SK-N-SH (cell line): ENCODE measurements at regions not wholly inside any gene's neighbourhood (a gene's known extent, or its start where the extent isn't known, plus 50 kb on each side); places are given as distances from the start of the nearest gene placed in this dataset.

Experiments used
- CTCF ChIA-PET: fragments of 300-600, 350-600 bp; formaldehyde crosslinking; extraction: SDS; loops from one replicate; lab custom pipeline; 2021; lab: Yijun Ruan, JAX
- POLR2A ChIA-PET: fragments of 350-600 bp; sonication (Branson Sonifier 250); formaldehyde crosslinking; extraction: SDS; loops from one replicate; lab custom pipeline; 2020; ENCODE audit warnings: antibody characterized with exemption, inconsistent platforms; lab: Yijun Ruan, JAX
- DNase-seq: peaks from one replicate; pipeline ENCODE4 v3.0.0; 2012
- H2AFZ ChIP-seq: fragments of 200-600 bp; sonication (generic); 2 replicates; pipeline ENCODE4 v1.8.1; 2016; ENCODE audit warnings: antibody characterized with exemption, mild to moderate bottlenecking, low read depth
- H3F3A ChIP-seq: fragments of 200-600 bp; sonication (generic); replicated peaks from 2 replicates; pipeline ENCODE3; 2016; ENCODE audit warnings: antibody characterized with exemption, mild to moderate bottlenecking; ENCODE audit not compliant: insufficient read depth
- H3K27ac ChIP-seq, 2 experiments: fragments of 200-500 bp in 1 of 2; fragments of 200-600 bp in 1 of 2; sonication (Bioruptor generic) in 1 of 2; sonication (generic), shearing (Covaris generic) in 1 of 2; 2 replicates each; pipeline versions ENCODE4 v1.5.1 to v1.6.1; 2014 to 2016; ENCODE audit warnings: low read depth in 2 of 2, inconsistent platforms in 1 of 2, low read length in 1 of 2, mild to moderate bottlenecking in 1 of 2, mixed read lengths in 1 of 2
- H3K27me3 ChIP-seq: fragments of 200-600 bp; sonication (generic), shearing (Covaris generic); 2 replicates; pipeline ENCODE4 v1.6.1; 2016; ENCODE audit warnings: mixed run types; ENCODE audit not compliant: insufficient read depth
- H3K36me3 ChIP-seq, 2 experiments: fragments of 200-500 bp in 1 of 2; fragments of 200-600 bp in 1 of 2; sonication (Bioruptor generic) in 1 of 2; sonication (generic) in 1 of 2; replicated peaks in 1 of 2; 2 replicates each; pipeline versions ENCODE3 to v1.5.1; 2014 to 2016; ENCODE audit warnings: low read length in 1 of 2, mild to moderate bottlenecking in 1 of 2; ENCODE audit not compliant: insufficient read depth in 2 of 2, control insufficient read depth in 1 of 2
- H3K4me1 ChIP-seq, 2 experiments: fragments of 200-500 bp in 1 of 2; fragments of 200-600 bp in 1 of 2; sonication (Bioruptor generic) in 1 of 2; sonication (generic), shearing (Covaris generic) in 1 of 2; 2 replicates each; pipeline versions ENCODE4 v1.5.1 to v1.6.1; 2014 to 2016; ENCODE audit warnings: low read depth in 1 of 2, low read length in 1 of 2, mixed run types in 1 of 2; ENCODE audit not compliant: insufficient read depth in 2 of 2, control insufficient read depth in 1 of 2
- H3K4me2 ChIP-seq: fragments of 200-600 bp; sonication (generic), shearing (Covaris generic); 2 replicates; pipeline ENCODE4 v1.6.1; 2017; ENCODE audit warnings: mixed run types
- H3K4me3 ChIP-seq, 2 experiments: fragments of 200-500 bp in 1 of 2; fragments of 200-600 bp in 1 of 2; sonication (Bioruptor generic) in 1 of 2; sonication (generic), shearing (Covaris generic) in 1 of 2; 2 replicates each; pipeline versions ENCODE4 v1.5.1 to v1.8.1; 2014 to 2016; ENCODE audit warnings: low read depth in 2 of 2, inconsistent platforms in 1 of 2, low read length in 1 of 2, mild to moderate bottlenecking in 1 of 2, mixed read lengths in 1 of 2, moderate library complexity in 1 of 2
- H3K79me2 ChIP-seq: fragments of 200-600 bp; sonication (generic); 2 replicates; pipeline ENCODE4 v1.8.1; 2017; ENCODE audit warnings: mild to moderate bottlenecking; ENCODE audit not compliant: insufficient read depth
- H3K9ac ChIP-seq: fragments of 200-600 bp; sonication (generic); 2 replicates; pipeline ENCODE4 v1.6.1; 2017; ENCODE audit warnings: mixed run types
- H3K9me2 ChIP-seq: fragments of 200-600 bp; sonication (generic); 2 replicates; pipeline ENCODE4 v1.6.1; 2017; ENCODE audit warnings: mixed run types
- H3K9me3 ChIP-seq: fragments of 200-600 bp; sonication (generic); 2 replicates; pipeline ENCODE4 v1.6.1; 2017; ENCODE audit warnings: mixed run types, mild to moderate bottlenecking, moderate library complexity
- H4K20me1 ChIP-seq: fragments of 200-600 bp; sonication (generic); 2 replicates; pipeline ENCODE4 v1.6.1; 2017; ENCODE audit warnings: mild to moderate bottlenecking, mixed run types; ENCODE audit not compliant: insufficient read depth
- CHD2 ChIP-seq: fragments of 150-350 bp; IDR thresholded peaks from 2 replicates; pipeline ENCODE4 v1.6.1; 2018; ENCODE audit warnings: low read length; ENCODE audit not compliant: partially characterized antibody
- CTCF ChIP-seq: fragments of 200-600 bp; sonication (generic); IDR thresholded peaks from 2 replicates; pipeline ENCODE4 v1.6.1; 2017; ENCODE audit warnings: antibody characterized with exemption, mild to moderate bottlenecking, moderate library complexity
- ELF1 ChIP-seq: IDR thresholded peaks from 2 replicates; pipeline ENCODE4 v1.4.0; 2012
- FOSL2 ChIP-seq: IDR thresholded peaks from 2 replicates; pipeline ENCODE4 v1.4.0; 2012; ENCODE audit warnings: low read depth, mild to moderate bottlenecking, moderate library complexity, borderline replicate concordance
- FOXJ3 ChIP-seq: sonication (generic); formaldehyde crosslinking; IDR thresholded peaks from 2 replicates; pipeline ENCODE4 v1.5.1; 2020; ENCODE audit warnings: mild to moderate bottlenecking, missing genetic modification reagents
- MAX ChIP-seq: IDR thresholded peaks from 2 replicates; pipeline ENCODE4 v1.4.0; 2012; ENCODE audit warnings: low read depth
- MXI1 ChIP-seq: IDR thresholded peaks from 2 replicates; pipeline ENCODE4 v1.6.1; 2012; ENCODE audit warnings: mild to moderate bottlenecking, low read depth, low read length, improper control_type of control experiment
- RAD21 ChIP-seq: IDR thresholded peaks from 2 replicates; pipeline ENCODE4 v1.6.1; 2012; ENCODE audit warnings: mild to moderate bottlenecking, low read length
- RCOR1 ChIP-seq: fragments of 150-350 bp; IDR thresholded peaks from 2 replicates; pipeline ENCODE4 v1.6.1; 2017; ENCODE audit warnings: antibody characterized with exemption, low read length
- REST ChIP-seq: IDR thresholded peaks from 2 replicates; pipeline ENCODE4 v1.6.1; 2012; ENCODE audit warnings: mild to moderate bottlenecking, low read depth, low read length, moderate library complexity
- RFX5 ChIP-seq: IDR thresholded peaks from 2 replicates; pipeline ENCODE4 v1.6.1; 2012; ENCODE audit warnings: mild to moderate bottlenecking, improper control_type of control experiment, low read length
- SIN3A ChIP-seq: IDR thresholded peaks from 2 replicates; pipeline ENCODE4 v1.6.1; 2012; ENCODE audit warnings: low read depth, mild to moderate bottlenecking, low read length, moderate library complexity, borderline replicate concordance
- TEAD4 ChIP-seq: IDR thresholded peaks from 2 replicates; pipeline ENCODE4 v1.4.0; 2012; ENCODE audit warnings: mild to moderate bottlenecking, borderline replicate concordance; ENCODE audit not compliant: insufficient read depth
- WGBS: methylation state at CpG from one replicate; pipeline ENCODE4 v1.1.6; 2017; ENCODE audit warnings: low lambda C conversion rate; 5-methylcytosine and 5-hydroxymethylcytosine counted together

GRCh38 chr17:79304884-79305283 lies 230.3 kb downstream of the ENGASE start:
- CTCF ChIA-PET = interaction anchor here (0.6 to 3.8 kb wide), 19 partner anchors 13 to 259 kb away, joined by 3 to 14 read pairs (median 4); no protein-coding TSS in a partner anchor
- no peaks in the 10 kb centered on the region for H3K9me3 ChIP-seq
- WGBS = 51% methylated on average over 12 of the region's 13 CpGs
- H3K4me1 ChIP-seq = peaks cover 0 to 24% of the 10 kb centered on the region in 2 experiments; a peak in 2 of 4 replicates
- H3K79me2 ChIP-seq = no peaks in the 10 kb centered on the region
- DNase-seq = peak; percentile 58
- peak overlapping the region in 1 of 2 experiments; percentile 91; a peak in 2 of 4 replicates for H3K27ac ChIP-seq
- H2AFZ ChIP-seq = no peak overlapping the region
- no peak overlapping the region for H3K9ac ChIP-seq
- no peak overlapping the region for H3K4me2 ChIP-seq
- 0 out of 2 replicates have a peak, but pooled peaks cover 14% of the 10 kb centered on the region for H3K27me3 ChIP-seq
- no peaks in the 10 kb centered on the region for H3K9me2 ChIP-seq
- no peaks in the 10 kb centered on the region for H3K36me3 ChIP-seq
- TF ChIP-seq ELF1 (no peak), RAD21 (no peak), MXI1 (no peak), FOSL2 (no peak), CHD2 (no peak), SIN3A (no peak), RCOR1 (no peak), RFX5 (no peak), MAX (no peak), FOXJ3 (CRISPR knock-in tag) (no peak), CTCF (no peak), REST (no peak), TEAD4 (no peak)
- H4K20me1 ChIP-seq = no peaks in the 10 kb centered on the region
- no peaks in the 10 kb centered on the region for H3F3A ChIP-seq
- no peak overlapping the region for H3K4me3 ChIP-seq
- POLR2A ChIA-PET = interaction anchor here (1.2 kb wide), 1 partner anchor 230 kb away, joined by 3 read pairs; the partner anchor contains the start of gene ENGASE
